ENCODE measurements at regions not wholly inside any gene's neighbourhood (a gene's known extent, or its start where the extent isn't known, plus 50 kb on each side); places are given as distances from the start of the nearest gene placed in this dataset.

- TF ChIP-seq CTCF (conservative IDR thresholded peaks at IDR 0.05; ENCODE audit: low read depth, low read length) (no peak), EZH2 (IDR thresholded peaks at IDR 0.05; ENCODE audit: low read length, unreplicated experiment) (no peak)
Measured at GRCh38 chr2:147614471-147614870, 230.4 kb upstream of the ACVR2A start.

Data from PC-3 (cell line).